HG03432 (cell line): ENCODE measurements at regions not wholly inside any gene's neighbourhood (a gene's known extent, or its start where the extent isn't known, plus 50 kb on each side); places are given as distances from the start of the nearest gene placed in this dataset.

Experiments used
- ATAC-seq: cut with Tn5 transposase; IDR thresholded peaks from one replicate; pipeline ENCODE4 v1.9.1; 2021; ENCODE audit warnings: mild to moderate bottlenecking, moderate library complexity; ENCODE audit not compliant: unreplicated experiment

- no peak for ATAC-seq
Observed at GRCh38 chr14:53692451-53692850, 264.2 kb downstream of the BMP4 start.

GRCh38 chr14:53683229-53683628 is 273.4 kb downstream of the BMP4 start:
- no peak for ATAC-seq

GRCh38 chr14:53672526-53672925 is 284.1 kb downstream of the BMP4 start:
- no peak for ATAC-seq

GRCh38 chr14:53670701-53671100 is 285.9 kb downstream of the BMP4 start:
- ATAC-seq, result no peak

GRCh38 chr14:53668897-53669296 is 287.7 kb downstream of the BMP4 start:
- no peak for ATAC-seq

GRCh38 chr14:53663709-53664108 is 292.9 kb downstream of the BMP4 start:
- no peak for ATAC-seq

- peak; percentile 70 for ATAC-seq
Observed at GRCh38 chr14:53655080-53655785, 301.4 kb downstream of the BMP4 start.

- ATAC-seq, result no peak
Observed at GRCh38 chr14:53652068-53652467, 304.6 kb downstream of the BMP4 start.

GRCh38 chr14:53651096-53651740 is 305.4 kb downstream of the BMP4 start:
- no peak for ATAC-seq

GRCh38 chr14:53646925-53647324 is 309.7 kb downstream of the BMP4 start:
- no peak for ATAC-seq

- ATAC-seq, result no peak
Observed at GRCh38 chr14:53640695-53641094, 315.9 kb downstream of the BMP4 start.

GRCh38 chr14:53638966-53639365 is 317.7 kb downstream of the BMP4 start:
- ATAC-seq, result no peak

GRCh38 chr14:53634793-53635192 is 321.8 kb downstream of the BMP4 start:
- no peak for ATAC-seq

- ATAC-seq, result no peak
Observed at GRCh38 chr14:53630336-53630735, 326.3 kb downstream of the BMP4 start.

GRCh38 chr14:53628732-53629430 is 327.7 kb downstream of the BMP4 start:
- ATAC-seq, result no peak

GRCh38 chr14:53628261-53628660 is 328.4 kb downstream of the BMP4 start:
- ATAC-seq, result no peak

GRCh38 chr14:53626761-53627160 is 329.9 kb downstream of the BMP4 start:
- ATAC-seq, result no peak

- no peak for ATAC-seq
Observed at GRCh38 chr14:53622447-53622846, 334.2 kb downstream of the BMP4 start.

GRCh38 chr14:53621921-53622320 is 334.7 kb downstream of the BMP4 start:
- no peak for ATAC-seq

- ATAC-seq, result peak; percentile 61
Observed at GRCh38 chr14:53621433-53621832, 335.2 kb downstream of the BMP4 start.

GRCh38 chr14:53620890-53621289 is 335.7 kb downstream of the BMP4 start:
- ATAC-seq, result peak; percentile 26

- ATAC-seq, result no peak
Observed at GRCh38 chr14:53620317-53620716, 336.3 kb downstream of the BMP4 start.
